H1 (cell line): ENCODE measurements at regions not wholly inside any gene's neighbourhood (a gene's known extent, or its start where the extent isn't known, plus 50 kb on each side); places are given as distances from the start of the nearest gene placed in this dataset.

Source experiments
- RFX5 ChIP-seq: IDR thresholded peaks from 2 replicates; pipeline ENCODE4 v1.6.1; 2011; ENCODE audit warnings: low read depth, low read length, improper control_type of control experiment, borderline replicate concordance
- SAP30 ChIP-seq: fragments of 300-600 bp; sonication (generic); IDR thresholded peaks from 2 replicates; pipeline ENCODE4 v1.7.1; 2012; ENCODE audit warnings: low read length, moderate library complexity, mild to moderate bottlenecking, inconsistent platforms; ENCODE audit not compliant: insufficient read depth, insufficient replicate concordance
- TEAD4 ChIP-seq: IDR thresholded peaks from 2 replicates; pipeline ENCODE4 v1.6.1; 2012; ENCODE audit warnings: low read depth, low read length, inconsistent platforms, mixed read lengths

GRCh38 chr6:7469696-7470095 lies 71.8 kb upstream of the DSP start (continued):
- TF ChIP-seq SAP30 (no peak), RFX5 (no peak), TEAD4 (no peak)
